ES-I3 (cell line): ENCODE measurements at regions not wholly inside any gene's neighbourhood (a gene's known extent, or its start where the extent isn't known, plus 50 kb on each side); places are given as distances from the start of the nearest gene placed in this dataset.

Experiments
- H3K36me3 ChIP-seq: 2 replicates; pipeline ENCODE4 v1.6.1; 2013; ENCODE audit warnings: mild to moderate bottlenecking, low read length, control low read depth, moderate library complexity; ENCODE audit not compliant: insufficient read depth
- H3K4me1 ChIP-seq: 2 replicates; pipeline ENCODE4 v1.6.1; 2013; ENCODE audit warnings: mild to moderate bottlenecking, control low read depth, low read length; ENCODE audit not compliant: insufficient read depth
- H3K9ac ChIP-seq: 2 replicates; pipeline ENCODE4 v1.6.1; 2013; ENCODE audit warnings: low read depth, mild to moderate bottlenecking, low read length, moderate library complexity
- H3K9me3 ChIP-seq: 2 replicates; pipeline ENCODE4 v1.6.1; 2013; ENCODE audit warnings: mild to moderate bottlenecking, low read length, moderate library complexity; ENCODE audit not compliant: control insufficient read depth, insufficient read depth

DNA sequence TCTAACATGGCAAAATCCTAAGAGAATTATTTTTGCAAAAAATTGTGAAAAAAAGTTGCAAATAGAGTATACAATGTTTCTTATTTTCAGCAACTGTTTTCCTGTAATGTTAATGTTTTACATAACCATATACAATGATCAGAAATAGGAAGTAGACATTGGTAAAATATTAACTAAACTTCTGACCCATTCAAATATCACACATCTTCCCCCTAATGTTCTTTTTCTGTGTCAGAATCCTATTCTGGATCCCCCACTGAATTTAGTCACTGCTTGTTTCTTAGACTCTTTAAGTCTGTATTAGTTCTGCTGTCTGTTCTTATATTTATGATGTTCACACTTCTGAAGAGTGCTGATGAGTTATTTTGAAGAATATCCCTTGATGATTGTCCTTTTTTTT, 62.0 kb downstream of the HFE start:
- no peaks in the 10 kb centered on the region for H3K4me1 ChIP-seq
- H3K36me3 ChIP-seq: no peaks in the 10 kb centered on the region
- H3K9ac ChIP-seq: no peak overlapping the region
- no peaks in the 10 kb centered on the region for H3K9me3 ChIP-seq

- Histone ChIP-seq H3K4me1 (peaks cover 6% of the 10 kb centered on the region), H3K9ac (no peak overlapping the region), H3K36me3 (no peaks in the 10 kb centered on the region), H3K9me3 (no peaks in the 10 kb centered on the region)
These were observed 65.2 kb downstream of the HFE start for GRCh38 chr6:26152226-26153101.

- Histone ChIP-seq H3K9ac (peak overlapping the region; percentile 71), H3K36me3 (no peaks in the 10 kb centered on the region), H3K4me1 (peaks cover 6% of the 10 kb centered on the region), H3K9me3 (no peaks in the 10 kb centered on the region)
These were observed 68.1 kb downstream of the HFE start for GRCh38 chr6:26155061-26155930.

GRCh38 chr6:26156105-26156849, 69.0 kb downstream of the HFE start:
- Histone ChIP-seq H3K9me3 (no peaks in the 10 kb centered on the region), H3K36me3 (no peaks in the 10 kb centered on the region), H3K4me1 (peaks cover 6% of the 10 kb centered on the region), H3K9ac (peak overlapping the region; percentile 71)

GRCh38 chr6:26156850-26157250, 69.6 kb downstream of the HFE start:
- Histone ChIP-seq H3K9ac (peak overlapping the region; percentile 71), H3K9me3 (no peaks in the 10 kb centered on the region), H3K36me3 (no peaks in the 10 kb centered on the region), H3K4me1 (peaks cover 6% of the 10 kb centered on the region)

DNA sequence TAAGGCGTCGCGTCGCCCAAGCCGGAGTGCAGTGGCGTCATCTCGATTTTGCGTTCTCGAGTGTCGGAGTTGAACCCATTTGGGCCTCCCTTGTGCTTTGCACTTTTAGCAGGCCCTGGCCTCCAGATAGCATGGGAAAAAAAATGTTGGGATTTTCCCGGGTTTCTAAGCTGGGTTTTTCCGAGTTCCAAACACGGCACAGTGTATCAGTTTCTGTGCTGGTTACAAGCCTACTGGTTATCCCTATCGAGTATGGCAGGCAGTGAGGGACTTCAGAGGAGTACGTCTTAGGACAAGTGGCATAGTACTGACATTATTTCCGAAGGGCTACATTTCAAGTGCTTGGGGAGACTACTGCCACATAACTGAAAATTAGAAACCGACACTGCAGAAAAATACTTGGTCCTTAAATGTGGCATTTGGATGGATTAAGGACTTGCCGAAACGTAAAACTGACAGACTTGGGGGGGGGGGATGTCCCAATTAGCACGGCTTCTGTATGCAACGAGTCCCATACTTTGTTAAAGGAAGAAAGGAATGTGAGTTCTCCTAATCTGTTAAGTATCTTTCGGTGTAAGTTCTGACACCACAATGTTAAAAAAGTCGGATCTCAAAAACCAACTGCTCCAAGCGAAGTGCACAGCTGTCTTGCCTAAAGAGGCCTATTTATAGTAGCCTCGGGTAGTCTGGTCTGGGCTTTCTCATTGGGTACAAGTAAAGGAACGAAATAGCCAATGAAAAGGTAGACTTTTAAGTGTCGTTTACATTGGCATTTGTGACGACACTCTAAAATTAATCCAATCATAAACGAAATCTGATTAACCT, 70.2 kb downstream of the HFE start:
- Histone ChIP-seq H3K9ac (peak overlapping the region; percentile 96), H3K36me3 (no peaks in the 10 kb centered on the region), H3K4me1 (peaks cover 6% of the 10 kb centered on the region), H3K9me3 (no peaks in the 10 kb centered on the region)

- H3K4me1 ChIP-seq: peaks cover 6% of the 10 kb centered on the region
- no peaks in the 10 kb centered on the region for H3K36me3 ChIP-seq
- H3K9me3 ChIP-seq: no peaks in the 10 kb centered on the region
These were observed 70.9 kb downstream of the HFE start for GRCh38 chr6:26158076-26158580.

DNA sequence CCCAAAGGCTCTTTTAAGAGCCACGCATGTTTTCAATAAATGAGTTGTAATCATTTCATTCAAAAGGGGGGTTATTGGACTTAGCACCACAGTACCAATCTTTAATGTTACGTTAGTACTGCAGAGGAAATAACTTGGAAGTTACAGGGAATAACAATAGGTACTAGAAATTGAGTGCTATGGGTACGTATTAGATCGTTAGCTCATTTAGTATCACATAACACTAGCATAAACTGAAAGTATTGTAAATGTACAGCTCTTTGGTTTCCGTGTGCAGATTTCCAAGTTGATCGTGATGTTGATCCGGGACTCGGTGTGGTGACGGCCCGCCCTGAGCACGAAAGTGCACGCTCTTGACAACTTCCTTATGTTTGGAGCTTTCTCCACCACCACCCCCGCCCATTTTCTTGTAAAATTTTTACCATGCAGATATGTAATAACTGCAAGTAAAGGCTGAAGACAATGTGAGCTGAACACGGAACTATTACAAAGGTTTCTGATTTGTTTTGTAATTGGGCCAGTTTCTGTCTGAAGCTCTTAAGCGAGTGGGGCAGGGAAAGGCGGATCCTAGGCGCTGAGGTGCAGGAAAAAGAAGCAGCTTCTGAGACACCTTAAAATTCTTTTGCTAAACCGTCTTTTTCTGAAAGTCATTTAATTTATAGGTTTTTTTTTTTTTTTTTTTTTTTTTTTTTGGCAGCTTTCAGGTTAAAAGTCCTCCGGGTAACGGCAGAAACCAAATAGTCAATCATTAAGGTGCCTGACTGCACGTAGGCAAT, 71.5 kb downstream of the HFE start:
- H3K9ac ChIP-seq: peak overlapping the region; percentile 96
- H3K4me1 ChIP-seq: peaks cover 6% of the 10 kb centered on the region
- H3K36me3 ChIP-seq: no peaks in the 10 kb centered on the region
- no peaks in the 10 kb centered on the region for H3K9me3 ChIP-seq

More at GRCh38 chr6:26158076-26158580, 70.9 kb downstream of the HFE start:
- peak overlapping the region; percentile 96 for H3K9ac ChIP-seq

DNA sequence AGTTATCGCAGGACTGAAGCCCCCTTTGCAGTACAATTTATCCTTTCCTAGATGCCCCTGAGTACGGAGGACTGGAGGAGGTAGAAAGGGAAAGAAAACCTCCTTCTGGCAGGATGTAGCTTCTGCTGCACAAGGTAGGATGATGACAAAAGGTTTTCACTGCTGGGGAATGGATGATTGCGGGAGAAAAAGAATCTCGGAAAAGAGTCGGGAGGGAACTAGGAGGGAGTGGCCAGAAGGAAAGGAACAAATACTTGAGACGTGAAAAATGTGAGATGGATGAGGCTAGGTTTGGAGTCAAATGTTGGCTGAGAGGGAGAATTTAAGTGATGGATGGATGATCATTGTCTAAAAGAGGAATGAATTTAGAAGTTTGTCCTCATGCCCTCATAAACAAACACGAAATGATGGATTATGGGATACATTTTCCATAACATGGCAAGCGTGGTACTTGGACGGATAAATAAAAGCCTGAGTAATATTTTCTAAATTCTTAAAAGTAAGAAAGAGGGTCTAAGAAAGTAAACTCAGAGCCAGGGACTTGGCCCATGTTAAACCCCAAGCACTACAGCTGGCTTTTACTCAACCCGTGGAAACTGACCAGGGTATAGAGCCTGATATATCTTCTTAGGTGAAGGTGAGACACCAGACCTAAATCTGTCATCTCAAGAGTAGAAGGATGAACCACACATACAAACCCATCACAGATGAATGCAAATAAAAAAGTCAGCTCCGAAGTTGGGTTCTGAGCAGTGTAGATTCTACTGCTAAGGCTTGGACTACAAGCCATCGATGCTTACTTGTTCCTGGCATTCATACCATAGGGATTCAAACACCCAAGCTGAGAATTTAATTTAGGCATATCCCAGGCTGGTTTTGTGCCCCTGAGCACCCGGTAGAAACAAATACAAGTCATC, 72.4 kb downstream of the HFE start:
- Histone ChIP-seq H3K4me1 (peaks cover 6% of the 10 kb centered on the region), H3K9ac (peak overlapping the region; percentile 96), H3K36me3 (no peaks in the 10 kb centered on the region), H3K9me3 (no peaks in the 10 kb centered on the region)

GRCh38 chr6:26161322-26161721, 74.1 kb downstream of the HFE start:
- Histone ChIP-seq H3K9ac (no peak overlapping the region), H3K36me3 (no peaks in the 10 kb centered on the region), H3K9me3 (no peaks in the 10 kb centered on the region), H3K4me1 (no peaks in the 10 kb centered on the region; the same call in 1 of the 2 replicates)

DNA sequence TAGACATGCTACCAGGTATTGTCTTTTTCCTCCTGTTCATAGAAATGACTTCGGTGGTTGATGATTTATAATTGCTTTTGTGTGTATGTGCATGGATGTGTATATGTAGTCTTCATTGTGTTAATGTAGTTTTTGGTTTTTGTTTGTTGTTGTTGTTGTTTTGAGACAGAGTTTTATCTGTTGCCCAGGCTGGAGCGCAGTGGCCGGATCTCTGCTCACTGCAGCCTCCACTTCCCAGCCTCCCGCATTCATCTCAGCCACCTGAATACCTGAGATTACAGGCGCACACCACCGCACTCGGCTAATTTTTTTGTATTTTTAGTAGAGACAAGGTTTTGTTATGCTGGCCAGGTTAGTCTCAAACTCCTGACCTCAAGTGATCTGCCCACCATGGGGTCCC, 75.2 kb downstream of the HFE start:
- H3K9ac ChIP-seq: no peak overlapping the region
- no peaks in the 10 kb centered on the region; the same call in 1 of the 2 replicates for H3K4me1 ChIP-seq

GRCh38 chr6:26163427-26164119, 76.3 kb downstream of the HFE start:
- Histone ChIP-seq H3K9me3 (no peaks in the 10 kb centered on the region), H3K36me3 (no peaks in the 10 kb centered on the region), H3K4me1 (no peaks in the 10 kb centered on the region; the same call in 1 of the 2 replicates), H3K9ac (no peak overlapping the region)

More for the DNA sequence above, 75.2 kb downstream of the HFE start:
- no peaks in the 10 kb centered on the region for H3K36me3 ChIP-seq
- no peaks in the 10 kb centered on the region for H3K9me3 ChIP-seq
